Stimulated activated CD4-positive, alpha-beta T cell treated with anti-CD3 and anti-CD28 coated beads, Interleukin-4, amount 100 ng/mL, for 24 hours (primary cell): ENCODE measurements at regions not wholly inside any gene's neighbourhood (a gene's known extent, or its start where the extent isn't known, plus 50 kb on each side); places are given as distances from the start of the nearest gene placed in this dataset.
"Not testable (repeated sequence)": the region's sequence is repeated elsewhere in the genome, so short reads cannot be mapped to it uniquely, and the experiment has no call there.

Experiments used
- DNase-seq: peaks from one replicate; pipeline ENCODE4 v3.0.0-alpha.2; 2020

- DNase-seq, result not testable (repeated sequence)
These were observed 215.3 kb upstream of the SDK2 start for GRCh38 chr17:73859439-73860008.

GRCh38 chr17:73861543-73861942 lies 217.3 kb upstream of the SDK2 start:
- DNase-seq, result no peak

GRCh38 chr17:73863761-73864535 lies 219.7 kb upstream of the SDK2 start:
- no peak for DNase-seq

GRCh38 chr17:73865831-73866230 lies 221.6 kb upstream of the SDK2 start:
- DNase-seq, result no peak

- no peak for DNase-seq
These were observed 222.8 kb upstream of the SDK2 start for GRCh38 chr17:73867056-73867455.

- DNase-seq, result no peak
These were observed 225.8 kb upstream of the SDK2 start for GRCh38 chr17:73870068-73870467.

- DNase-seq, result no peak
These were observed 226.2 kb upstream of the SDK2 start for GRCh38 chr17:73870473-73870872.

GRCh38 chr17:73872816-73873215 lies 228.6 kb upstream of the SDK2 start:
- DNase-seq, result no peak

GRCh38 chr17:73874008-73874720 lies 229.9 kb upstream of the SDK2 start:
- DNase-seq, result no peak

GRCh38 chr17:73875346-73875745 lies 231.1 kb upstream of the SDK2 start:
- DNase-seq, result no peak

GRCh38 chr17:73877962-73878361 lies 233.7 kb upstream of the SDK2 start:
- DNase-seq, result no peak

GRCh38 chr17:73878923-73879322 lies 234.7 kb upstream of the SDK2 start:
- DNase-seq, result no peak

GRCh38 chr17:73879987-73880386 lies 235.7 kb upstream of the SDK2 start:
- DNase-seq, result no peak

GRCh38 chr17:73882590-73882989 lies 238.3 kb upstream of the SDK2 start:
- no peak for DNase-seq

- DNase-seq, result no peak
These were observed 238.9 kb upstream of the SDK2 start for GRCh38 chr17:73883175-73883574.

- DNase-seq, result no peak
These were observed 243.5 kb upstream of the SDK2 start for GRCh38 chr17:73887739-73888138.

GRCh38 chr17:73888862-73889261 lies 244.6 kb upstream of the SDK2 start:
- no peak for DNase-seq

- no peak for DNase-seq
These were observed 245.2 kb upstream of the SDK2 start for GRCh38 chr17:73889439-73889838.

GRCh38 chr17:73890831-73891405 lies 246.7 kb upstream of the SDK2 start:
- no peak for DNase-seq

GRCh38 chr17:73895157-73895556 lies 250.9 kb upstream of the SDK2 start:
- no peak for DNase-seq

GRCh38 chr17:73896966-73897365 lies 252.7 kb upstream of the SDK2 start:
- DNase-seq, result no peak

GRCh38 chr17:73899839-73900238 lies 255.6 kb upstream of the SDK2 start:
- no peak for DNase-seq

- DNase-seq, result no peak
These were observed 256.3 kb upstream of the SDK2 start for GRCh38 chr17:73900516-73900915.

- no peak for DNase-seq
These were observed 257.0 kb upstream of the SDK2 start for GRCh38 chr17:73901249-73901648.
